HEK293 (cell line): ENCODE measurements at regions not wholly inside any gene's neighbourhood (a gene's known extent, or its start where the extent isn't known, plus 50 kb on each side); places are given as distances from the start of the nearest gene placed in this dataset.

Source experiments
- CTCF ChIA-PET: fragments of 350-600 bp; formaldehyde crosslinking; extraction: SDS; loops from one replicate; lab custom pipeline; 2021; ENCODE audit warnings: antibody characterized with exemption; lab: Yijun Ruan, JAX
- POLR2A ChIA-PET: fragments of 300-600 bp; formaldehyde crosslinking; extraction: SDS; loops from one replicate; lab custom pipeline; 2020; ENCODE audit warnings: antibody characterized with exemption, inconsistent platforms; lab: Yijun Ruan, JAX
- H3K27ac ChIP-seq: fragments of 200-500 bp; sonication (Bioruptor generic); 2 replicates; pipeline ENCODE4 v1.5.1; 2014; ENCODE audit warnings: low read depth, low read length, control low read depth, inconsistent platforms; ENCODE audit errors: extremely low read depth
- H3K36me3 ChIP-seq, 2 experiments: fragments of 200-500 bp in 1 of 2; sonication (Bioruptor generic) in 1 of 2; 1 replicate in 1 of 2; 2 replicates in 1 of 2; pipeline ENCODE4 v1.5.1; 2014 to 2017; ENCODE audit warnings: inconsistent platforms in 2 of 2, low read length in 2 of 2; ENCODE audit not compliant: control insufficient read depth in 2 of 2, insufficient read depth in 1 of 2
- H3K4me1 ChIP-seq: fragments of 200-500 bp; sonication (Bioruptor generic); 2 replicates; pipeline ENCODE4 v1.5.1; 2014; ENCODE audit warnings: mild to moderate bottlenecking, low read length, inconsistent platforms; ENCODE audit not compliant: control insufficient read depth, insufficient read depth
- H3K4me3 ChIP-seq: 2 replicates; pipeline ENCODE4 v1.5.1; 2011; ENCODE audit warnings: low read depth, mild to moderate bottlenecking, control low read depth, low read length, moderate library complexity
- H3K9me3 ChIP-seq: fragments of 200-500 bp; sonication (Bioruptor generic); 2 replicates; pipeline ENCODE4 v1.5.1; 2014; ENCODE audit warnings: low read depth, low read length, inconsistent platforms; ENCODE audit not compliant: control insufficient read depth, insufficient read depth
- IKZF3 ChIP-seq: fragments of 450-650 bp; IDR thresholded peaks from 2 replicates; pipeline ENCODE4 v1.5.0; 2018; ENCODE audit warnings: missing biosample characterization, mild to moderate bottlenecking, missing genetic modification characterization, moderate library complexity
- KLF7 ChIP-seq: fragments of 450-650 bp; formaldehyde crosslinking; IDR thresholded peaks from 2 replicates; pipeline ENCODE4 v1.5.1; 2016; ENCODE audit warnings: missing biosample characterization, missing genetic modification characterization, borderline replicate concordance
- PRDM4 ChIP-seq: fragments of 450-650 bp; formaldehyde crosslinking; IDR thresholded peaks from 2 replicates; pipeline ENCODE4 v1.5.1; 2017; ENCODE audit warnings: missing biosample characterization, missing genetic modification characterization
- SALL2 ChIP-seq: fragments of 450-650 bp; formaldehyde crosslinking; IDR thresholded peaks from 2 replicates; pipeline ENCODE4 v1.5.0; 2017; ENCODE audit warnings: missing biosample characterization, mild to moderate bottlenecking, missing genetic modification characterization, borderline replicate concordance
- SCRT2 ChIP-seq: fragments of 450-650 bp; formaldehyde crosslinking; IDR thresholded peaks from 2 replicates; pipeline ENCODE4 v1.5.1; 2016; ENCODE audit warnings: missing biosample characterization, missing genetic modification characterization
- ZBTB48 ChIP-seq: fragments of 450-650 bp; formaldehyde crosslinking; IDR thresholded peaks from 2 replicates; pipeline ENCODE4 v1.5.1; 2016; ENCODE audit warnings: missing biosample characterization, missing genetic modification characterization
- ZFP3 ChIP-seq: fragments of 450-650 bp; formaldehyde crosslinking; IDR thresholded peaks from 2 replicates; pipeline ENCODE4 v1.5.1; 2016; ENCODE audit warnings: low read depth, missing biosample characterization, missing genetic modification characterization
- ZNF140 ChIP-seq: fragments of 450-650 bp; formaldehyde crosslinking; IDR thresholded peaks from 2 replicates; pipeline ENCODE4 v1.5.1; 2016; ENCODE audit warnings: missing biosample characterization, missing genetic modification characterization
- ZNF174 ChIP-seq: fragments of 450-650 bp; formaldehyde crosslinking; IDR thresholded peaks from 2 replicates; pipeline ENCODE4 v1.5.0; 2017; ENCODE audit warnings: missing biosample characterization, mild to moderate bottlenecking, missing genetic modification characterization
- ZNF18 ChIP-seq: fragments of 450-650 bp; formaldehyde crosslinking; IDR thresholded peaks from 2 replicates; pipeline ENCODE4 v1.5.1; 2016; ENCODE audit warnings: missing biosample characterization, missing genetic modification characterization
- ZNF19 ChIP-seq: fragments of 450-650 bp; formaldehyde crosslinking; IDR thresholded peaks from 2 replicates; pipeline ENCODE4; 2016; ENCODE audit warnings: missing biosample characterization, missing genetic modification characterization, low read depth
- ZNF266 ChIP-seq: fragments of 450-650 bp; formaldehyde crosslinking; IDR thresholded peaks from 2 replicates; pipeline ENCODE4 v1.5.1; 2016; ENCODE audit warnings: missing biosample characterization, missing genetic modification characterization, low read depth
- ZNF324 ChIP-seq: fragments of 450-650 bp; formaldehyde crosslinking; IDR thresholded peaks from 2 replicates; pipeline ENCODE4 v1.5.1; 2016; ENCODE audit warnings: missing biosample characterization, missing genetic modification characterization
- ZNF362 ChIP-seq: fragments of 450-650 bp; formaldehyde crosslinking; IDR thresholded peaks from 2 replicates; pipeline ENCODE4 v1.5.1; 2016; ENCODE audit warnings: missing biosample characterization, missing genetic modification characterization
- TF ChIP-seq, protein P1 (sequence below): fragments of 450-650 bp; formaldehyde crosslinking; IDR thresholded peaks from 2 replicates; pipeline ENCODE4 v1.5.1; 2016; ENCODE audit warnings: missing biosample characterization, missing genetic modification characterization
- TF ChIP-seq, protein P2 (sequence below): fragments of 450-650 bp; formaldehyde crosslinking; IDR thresholded peaks from 2 replicates; pipeline ENCODE4 v1.5.1; 2016; ENCODE audit warnings: missing biosample characterization, missing genetic modification characterization, low read depth

GRCh38 chr16:79926451-79927205 lies 326.1 kb upstream of the MAF start:
- Histone ChIP-seq H3K4me3 (no peak overlapping the region), H3K27ac (no peak overlapping the region), H3K4me1 (no peaks in the 10 kb centered on the region), H3K36me3 (no peaks in the 10 kb centered on the region), H3K9me3 (no peaks in the 10 kb centered on the region)
- ChIA-PET POLR2A (no interaction called here), CTCF (interaction anchor here (0.7 to 1.0 kb wide), 3 partner anchors 52 to 685 kb away, joined by 3 to 4 read pairs (median 3); no protein-coding TSS in a partner anchor)
- TF ChIP-seq SALL2 (tag by site-specific recombination) (no peak), ZNF174 (tag by site-specific recombination) (no peak), SCRT2 (tag by site-specific recombination) (no peak), KLF7 (no peak), ZBTB48 (tag by site-specific recombination) (no peak), PRDM4 (tag by site-specific recombination) (no peak), ZNF19 (no peak), ZNF266 (tag by site-specific recombination) (no peak), IKZF3 (no peak), ZNF140 (tag by site-specific recombination) (no peak), ZNF18 (no peak), ZNF324 (tag by site-specific recombination) (no peak), ZNF362 (no peak), ZFP3 (tag by site-specific recombination) (no peak)
- TF ChIP-seq, protein P1, sequence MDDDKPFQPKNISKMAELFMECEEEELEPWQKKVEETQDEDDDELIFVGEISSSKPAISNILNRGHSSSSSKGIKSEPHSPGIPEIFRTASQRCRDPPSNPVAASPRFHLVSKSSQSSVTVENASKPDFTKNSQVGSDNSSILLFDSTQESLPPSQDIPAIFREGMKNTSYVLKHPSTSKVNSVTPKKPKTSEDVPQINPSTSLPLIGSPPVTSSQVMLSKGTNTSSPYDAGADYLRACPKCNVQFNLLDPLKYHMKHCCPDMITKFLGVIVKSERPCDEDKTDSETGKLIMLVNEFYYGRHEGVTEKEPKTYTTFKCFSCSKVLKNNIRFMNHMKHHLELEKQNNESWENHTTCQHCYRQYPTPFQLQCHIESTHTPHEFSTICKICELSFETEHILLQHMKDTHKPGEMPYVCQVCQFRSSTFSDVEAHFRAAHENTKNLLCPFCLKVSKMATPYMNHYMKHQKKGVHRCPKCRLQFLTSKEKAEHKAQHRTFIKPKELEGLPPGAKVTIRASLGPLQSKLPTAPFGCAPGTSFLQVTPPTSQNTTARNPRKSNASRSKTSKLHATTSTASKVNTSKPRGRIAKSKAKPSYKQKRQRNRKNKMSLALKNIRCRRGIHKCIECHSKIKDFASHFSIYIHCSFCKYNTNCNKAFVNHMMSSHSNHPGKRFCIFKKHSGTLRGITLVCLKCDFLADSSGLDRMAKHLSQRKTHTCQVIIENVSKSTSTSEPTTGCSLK, result no peak
- TF ChIP-seq, protein P2, sequence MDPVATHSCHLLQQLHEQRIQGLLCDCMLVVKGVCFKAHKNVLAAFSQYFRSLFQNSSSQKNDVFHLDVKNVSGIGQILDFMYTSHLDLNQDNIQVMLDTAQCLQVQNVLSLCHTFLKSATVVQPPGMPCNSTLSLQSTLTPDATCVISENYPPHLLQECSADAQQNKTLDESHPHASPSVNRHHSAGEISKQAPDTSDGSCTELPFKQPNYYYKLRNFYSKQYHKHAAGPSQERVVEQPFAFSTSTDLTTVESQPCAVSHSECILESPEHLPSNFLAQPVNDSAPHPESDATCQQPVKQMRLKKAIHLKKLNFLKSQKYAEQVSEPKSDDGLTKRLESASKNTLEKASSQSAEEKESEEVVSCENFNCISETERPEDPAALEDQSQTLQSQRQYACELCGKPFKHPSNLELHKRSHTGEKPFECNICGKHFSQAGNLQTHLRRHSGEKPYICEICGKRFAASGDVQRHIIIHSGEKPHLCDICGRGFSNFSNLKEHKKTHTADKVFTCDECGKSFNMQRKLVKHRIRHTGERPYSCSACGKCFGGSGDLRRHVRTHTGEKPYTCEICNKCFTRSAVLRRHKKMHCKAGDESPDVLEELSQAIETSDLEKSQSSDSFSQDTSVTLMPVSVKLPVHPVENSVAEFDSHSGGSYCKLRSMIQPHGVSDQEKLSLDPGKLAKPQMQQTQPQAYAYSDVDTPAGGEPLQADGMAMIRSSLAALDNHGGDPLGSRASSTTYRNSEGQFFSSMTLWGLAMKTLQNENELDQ, result no peak
